HepG2 (cell line): ENCODE measurements at regions not wholly inside any gene's neighbourhood (a gene's known extent, or its start where the extent isn't known, plus 50 kb on each side); places are given as distances from the start of the nearest gene placed in this dataset.

Source experiments
- POLR2A ChIP-seq, 2 experiments: IDR thresholded peaks; 2 replicates each; pipeline ENCODE4 v1.6.1; 2011; ENCODE audit warnings: low read depth in 2 of 2, low read length in 2 of 2, mild to moderate bottlenecking in 1 of 2, moderate library complexity in 1 of 2; ENCODE audit not compliant: insufficient read depth in 1 of 2
- TF ChIP-seq, protein P1 (sequence below): IDR thresholded peaks from 2 replicates; pipeline ENCODE4 v1.6.1; 2016; ENCODE audit warnings: low read depth, missing genetic modification reagents, missing compliant biosample characterization

DNA sequence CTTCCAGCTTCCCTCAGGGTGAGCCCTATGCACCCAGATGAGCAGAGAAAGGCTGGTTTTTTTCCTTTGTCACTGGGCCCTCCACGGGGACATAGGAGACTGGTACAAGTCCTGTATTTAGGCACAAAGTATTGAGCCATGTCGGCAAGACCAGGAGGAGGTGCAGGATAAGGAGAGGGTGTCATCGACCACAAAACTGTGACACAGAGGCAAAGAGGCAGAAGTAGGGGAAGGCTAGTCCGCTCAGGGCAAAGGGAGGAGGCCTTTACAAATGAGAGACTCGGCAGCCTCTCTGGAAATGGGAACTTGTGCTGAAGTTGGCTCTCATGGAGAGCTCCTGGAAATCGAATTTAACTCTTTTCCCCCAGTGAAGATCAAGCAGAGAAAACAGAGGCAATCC lies 70.7 kb upstream of the CAMK1G start:
- TF ChIP-seq POLR2A (IDR thresholded peaks at IDR 0.05; ENCODE audit: insufficient read depth in 1 of 2, low read depth in 2 of 2, low read length in 2 of 2) = no peak
- TF ChIP-seq, protein P1, sequence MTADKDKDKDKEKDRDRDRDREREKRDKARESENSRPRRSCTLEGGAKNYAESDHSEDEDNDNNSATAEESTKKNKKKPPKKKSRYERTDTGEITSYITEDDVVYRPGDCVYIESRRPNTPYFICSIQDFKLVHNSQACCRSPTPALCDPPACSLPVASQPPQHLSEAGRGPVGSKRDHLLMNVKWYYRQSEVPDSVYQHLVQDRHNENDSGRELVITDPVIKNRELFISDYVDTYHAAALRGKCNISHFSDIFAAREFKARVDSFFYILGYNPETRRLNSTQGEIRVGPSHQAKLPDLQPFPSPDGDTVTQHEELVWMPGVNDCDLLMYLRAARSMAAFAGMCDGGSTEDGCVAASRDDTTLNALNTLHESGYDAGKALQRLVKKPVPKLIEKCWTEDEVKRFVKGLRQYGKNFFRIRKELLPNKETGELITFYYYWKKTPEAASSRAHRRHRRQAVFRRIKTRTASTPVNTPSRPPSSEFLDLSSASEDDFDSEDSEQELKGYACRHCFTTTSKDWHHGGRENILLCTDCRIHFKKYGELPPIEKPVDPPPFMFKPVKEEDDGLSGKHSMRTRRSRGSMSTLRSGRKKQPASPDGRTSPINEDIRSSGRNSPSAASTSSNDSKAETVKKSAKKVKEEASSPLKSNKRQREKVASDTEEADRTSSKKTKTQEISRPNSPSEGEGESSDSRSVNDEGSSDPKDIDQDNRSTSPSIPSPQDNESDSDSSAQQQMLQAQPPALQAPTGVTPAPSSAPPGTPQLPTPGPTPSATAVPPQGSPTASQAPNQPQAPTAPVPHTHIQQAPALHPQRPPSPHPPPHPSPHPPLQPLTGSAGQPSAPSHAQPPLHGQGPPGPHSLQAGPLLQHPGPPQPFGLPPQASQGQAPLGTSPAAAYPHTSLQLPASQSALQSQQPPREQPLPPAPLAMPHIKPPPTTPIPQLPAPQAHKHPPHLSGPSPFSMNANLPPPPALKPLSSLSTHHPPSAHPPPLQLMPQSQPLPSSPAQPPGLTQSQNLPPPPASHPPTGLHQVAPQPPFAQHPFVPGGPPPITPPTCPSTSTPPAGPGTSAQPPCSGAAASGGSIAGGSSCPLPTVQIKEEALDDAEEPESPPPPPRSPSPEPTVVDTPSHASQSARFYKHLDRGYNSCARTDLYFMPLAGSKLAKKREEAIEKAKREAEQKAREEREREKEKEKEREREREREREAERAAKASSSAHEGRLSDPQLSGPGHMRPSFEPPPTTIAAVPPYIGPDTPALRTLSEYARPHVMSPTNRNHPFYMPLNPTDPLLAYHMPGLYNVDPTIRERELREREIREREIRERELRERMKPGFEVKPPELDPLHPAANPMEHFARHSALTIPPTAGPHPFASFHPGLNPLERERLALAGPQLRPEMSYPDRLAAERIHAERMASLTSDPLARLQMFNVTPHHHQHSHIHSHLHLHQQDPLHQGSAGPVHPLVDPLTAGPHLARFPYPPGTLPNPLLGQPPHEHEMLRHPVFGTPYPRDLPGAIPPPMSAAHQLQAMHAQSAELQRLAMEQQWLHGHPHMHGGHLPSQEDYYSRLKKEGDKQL = no peak
